ENCODE measurements at regions not wholly inside any gene's neighbourhood (a gene's known extent, or its start where the extent isn't known, plus 50 kb on each side); places are given as distances from the start of the nearest gene placed in this dataset.

DNA sequence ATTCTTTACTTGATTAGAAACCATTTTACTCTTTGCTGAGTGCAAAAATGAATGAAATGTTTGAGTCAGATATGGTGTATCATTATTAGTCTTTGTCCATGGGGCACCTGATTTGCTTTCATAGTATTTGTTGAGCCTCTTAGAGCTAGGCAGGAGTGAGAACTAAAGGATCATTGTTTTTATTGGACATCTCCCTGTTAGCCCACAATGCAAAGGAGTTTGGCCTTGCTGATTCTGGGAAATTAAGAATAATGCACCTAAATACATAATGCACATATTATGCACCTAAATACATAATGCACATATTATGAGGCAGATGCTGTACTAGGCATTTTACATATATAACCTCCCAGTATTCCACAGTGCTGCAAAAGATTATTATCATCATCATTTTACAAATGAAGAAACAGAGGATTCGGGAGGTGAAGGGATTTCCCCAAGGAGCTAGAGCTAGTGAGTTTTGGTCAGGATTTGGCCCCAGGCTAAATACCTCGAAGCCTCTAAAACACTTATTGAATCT is 113.0 kb upstream of the LIFR start:
- Histone ChIP-seq H3K4me2 (ENCODE audit: insufficient read depth, insufficient read length, low read length) (no peak overlapping the region), H2AK5ac (ENCODE audit: insufficient read length, low read length) (no peak overlapping the region), H2BK120ac (ENCODE audit: low read depth, low read length, poor library complexity, severe bottlenecking) (no peak overlapping the region), H3K23ac (ENCODE audit: insufficient read length, low read depth, low read length) (no peak overlapping the region), H3T11ph (ENCODE audit: low read length) (no peak overlapping the region), H4K8ac (replicated peaks; ENCODE audit: insufficient read length, low read depth, low read length) (no peak overlapping the region), H4K20me1 (ENCODE audit: control insufficient read depth, insufficient read depth, insufficient read length) (no peaks in the 10 kb centered on the region), H3K9ac (ENCODE audit: extremely low read depth, insufficient read length, low read length) (no peak overlapping the region), H3K56ac (ENCODE audit: insufficient read length, low read depth, low read length) (no peak overlapping the region), H2BK5ac (ENCODE audit: insufficient read length, low read length) (no peak overlapping the region), H3K9me3 (ENCODE audit: control insufficient read depth, low read depth, low read length) (no peaks in the 10 kb centered on the region), H3K18ac (ENCODE audit: insufficient read length, low read depth, low read length) (no peak overlapping the region), H2BK20ac (ENCODE audit: low read depth, low read length, poor library complexity, severe bottlenecking) (no peak overlapping the region), H4K91ac (ENCODE audit: insufficient read length, low read depth, low read length) (no peak overlapping the region), H2BK15ac (ENCODE audit: low read depth, low read length) (no peak overlapping the region), H3K4ac (ENCODE audit: low read depth, low read length) (no peak overlapping the region), H3K27me3 (ENCODE audit: insufficient read depth, low read length) (no peaks in the 10 kb centered on the region), H3K14ac (ENCODE audit: insufficient read depth, low read length) (no peak overlapping the region), H3K79me2 (ENCODE audit: insufficient read depth, low read length) (no peaks in the 10 kb centered on the region), H3K27ac (ENCODE audit: insufficient read length, low read depth, low read length) (no peak overlapping the region), H3K23me2 (ENCODE audit: insufficient read length, low read depth, low read length, poor library complexity, severe bottlenecking) (no peaks in the 10 kb centered on the region), H3K4me1 (ENCODE audit: insufficient read depth, low read length) (no peaks in the 10 kb centered on the region), H2AFZ (ENCODE audit: low read length) (no peak overlapping the region), H3K79me1 (ENCODE audit: insufficient read depth, low read depth, low read length, poor library complexity, severe bottlenecking) (no peaks in the 10 kb centered on the region), H2BK12ac (ENCODE audit: insufficient read length, low read depth, low read length) (no peak overlapping the region), H4K5ac (ENCODE audit: insufficient read length, low read depth, low read length) (no peak overlapping the region)
- DNase-seq = no peak
- H3K36me3 Mint-ChIP-seq (ENCODE audit: insufficient read depth in 1 of 3, low read depth in 3 of 3) = no peaks in the 10 kb centered on the region
- H3K9me3 Mint-ChIP-seq = no peaks in the 10 kb centered on the region
- H3K4me3 Mint-ChIP-seq = no peak overlapping the region
- H3K4me1 Mint-ChIP-seq = no peaks in the 10 kb centered on the region
- no CpG with 5 or more reads among the region's 2 CpGs for WGBS (ENCODE audit: extremely low coverage, insufficient read length, low lambda C conversion rate)
- H3K27ac Mint-ChIP-seq = no peak overlapping the region
- TF ChIP-seq, protein P1, sequence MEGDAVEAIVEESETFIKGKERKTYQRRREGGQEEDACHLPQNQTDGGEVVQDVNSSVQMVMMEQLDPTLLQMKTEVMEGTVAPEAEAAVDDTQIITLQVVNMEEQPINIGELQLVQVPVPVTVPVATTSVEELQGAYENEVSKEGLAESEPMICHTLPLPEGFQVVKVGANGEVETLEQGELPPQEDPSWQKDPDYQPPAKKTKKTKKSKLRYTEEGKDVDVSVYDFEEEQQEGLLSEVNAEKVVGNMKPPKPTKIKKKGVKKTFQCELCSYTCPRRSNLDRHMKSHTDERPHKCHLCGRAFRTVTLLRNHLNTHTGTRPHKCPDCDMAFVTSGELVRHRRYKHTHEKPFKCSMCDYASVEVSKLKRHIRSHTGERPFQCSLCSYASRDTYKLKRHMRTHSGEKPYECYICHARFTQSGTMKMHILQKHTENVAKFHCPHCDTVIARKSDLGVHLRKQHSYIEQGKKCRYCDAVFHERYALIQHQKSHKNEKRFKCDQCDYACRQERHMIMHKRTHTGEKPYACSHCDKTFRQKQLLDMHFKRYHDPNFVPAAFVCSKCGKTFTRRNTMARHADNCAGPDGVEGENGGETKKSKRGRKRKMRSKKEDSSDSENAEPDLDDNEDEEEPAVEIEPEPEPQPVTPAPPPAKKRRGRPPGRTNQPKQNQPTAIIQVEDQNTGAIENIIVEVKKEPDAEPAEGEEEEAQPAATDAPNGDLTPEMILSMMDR (conservative IDR thresholded peaks at IDR 0.05) = no peak
- no peaks in the 10 kb centered on the region for H3K27me3 Mint-ChIP-seq (ENCODE audit: low read depth)

Data from H9 (cell line).